AG10803 (cell line): ENCODE measurements at regions not wholly inside any gene's neighbourhood (a gene's known extent, or its start where the extent isn't known, plus 50 kb on each side); places are given as distances from the start of the nearest gene placed in this dataset.

Experiments
- DNase-seq: peaks from one replicate; pipeline ENCODE4 v3.0.0; 2010; ENCODE audit warnings: low read depth
- H3K4me3 ChIP-seq: 2 replicates; pipeline ENCODE4 v1.5.1; 2011; ENCODE audit warnings: mild to moderate bottlenecking, low read length, control low read depth
- CTCF ChIP-seq: conservative IDR thresholded peaks from 2 replicates; pipeline ENCODE4 v1.5.1; 2011; ENCODE audit warnings: mild to moderate bottlenecking, low read length, control low read depth, inconsistent platforms

- TF ChIP-seq CTCF, result no peak
- DNase-seq, result no peak
- H3K4me3 ChIP-seq, result no peak overlapping the region
Measured at GRCh38 chr13:60733933-60734332, 336.9 kb downstream of the TDRD3 start.

- H3K4me3 ChIP-seq, result no peak overlapping the region
- TF ChIP-seq CTCF, result no peak
- no peak for DNase-seq
Measured at GRCh38 chr13:60727140-60727539, 330.1 kb downstream of the TDRD3 start.

- no peak for DNase-seq
- H3K4me3 ChIP-seq, result no peak overlapping the region
- TF ChIP-seq CTCF, result no peak
Measured at GRCh38 chr13:60721063-60721462, 324.0 kb downstream of the TDRD3 start.

GRCh38 chr13:60720590-60720989 is 323.6 kb downstream of the TDRD3 start:
- TF ChIP-seq CTCF, result no peak
- H3K4me3 ChIP-seq, result no peak overlapping the region
- DNase-seq, result no peak

- TF ChIP-seq CTCF, result no peak
- DNase-seq, result no peak
Measured at GRCh38 chr13:60716313-60716712, 319.3 kb downstream of the TDRD3 start.

GRCh38 chr13:60707878-60708277 is 310.9 kb downstream of the TDRD3 start:
- H3K4me3 ChIP-seq, result no peak overlapping the region
- no peak for DNase-seq
- TF ChIP-seq CTCF, result no peak

More at GRCh38 chr13:60716313-60716712, 319.3 kb downstream of the TDRD3 start:
- no peak overlapping the region for H3K4me3 ChIP-seq

- no peak for TF ChIP-seq CTCF
Measured at GRCh38 chr13:60701895-60702294, 304.9 kb downstream of the TDRD3 start.

More at GRCh38 chr13:60701895-60702294, 304.9 kb downstream of the TDRD3 start:
- DNase-seq, result no peak
- no peak overlapping the region for H3K4me3 ChIP-seq
